GM19351 (cell line): ENCODE measurements at regions not wholly inside any gene's neighbourhood (a gene's known extent, or its start where the extent isn't known, plus 50 kb on each side); places are given as distances from the start of the nearest gene placed in this dataset.
"Not testable (repeated sequence)": the region's sequence is repeated elsewhere in the genome, so short reads cannot be mapped to it uniquely, and the experiment has no call there.

Experiments used
- ATAC-seq: cut with Tn5 transposase; IDR thresholded peaks from one replicate; pipeline ENCODE4 v1.9.1; 2021; ENCODE audit warnings: mild to moderate bottlenecking, moderate library complexity; ENCODE audit not compliant: unreplicated experiment

DNA sequence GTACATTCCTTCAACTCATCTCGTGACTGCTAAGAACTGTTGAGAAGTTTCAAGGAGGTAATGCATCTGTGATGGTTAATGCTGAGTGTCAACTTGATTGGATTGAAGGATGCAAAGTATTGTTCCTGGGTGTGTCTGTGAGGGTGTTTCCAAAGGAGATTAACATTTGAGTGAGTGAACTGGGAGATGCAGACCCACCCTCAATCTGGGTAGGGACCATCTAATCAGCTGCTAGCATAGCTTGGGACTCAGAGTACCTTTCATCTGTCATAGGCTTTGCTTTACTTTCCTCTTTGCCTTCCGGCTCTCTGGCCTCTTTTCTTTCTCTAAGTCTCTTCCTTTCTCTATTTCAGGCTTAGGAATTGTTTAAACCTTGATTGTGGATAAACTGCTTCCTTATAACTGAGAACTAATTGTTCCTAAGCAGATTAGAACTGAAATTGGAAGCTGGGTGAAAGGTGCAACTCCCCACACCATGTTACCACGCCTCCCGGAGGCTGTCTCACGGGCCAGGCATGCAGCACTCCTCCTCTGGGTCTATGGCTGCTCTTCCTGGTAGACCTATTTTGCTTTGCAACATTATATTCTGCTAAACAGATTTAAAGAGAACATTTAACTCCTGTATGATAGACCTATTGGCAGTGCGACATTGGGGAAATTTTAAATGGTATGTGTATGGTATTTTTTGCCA lies 298.2 kb downstream of the CCSER2 start:
- ATAC-seq: no peak

GRCh38 chr10:84632866-84633265 lies 304.5 kb downstream of the CCSER2 start:
- no peak for ATAC-seq

GRCh38 chr10:84634636-84635035 lies 306.2 kb downstream of the CCSER2 start:
- no peak for ATAC-seq

- not testable (repeated sequence) for ATAC-seq
Observed at GRCh38 chr10:84650628-84651027, 322.2 kb downstream of the CCSER2 start.

GRCh38 chr10:84654671-84655070 lies 326.3 kb downstream of the CCSER2 start:
- peak; percentile 81 for ATAC-seq

- ATAC-seq: no peak
Observed at GRCh38 chr10:84659027-84659426, 330.6 kb downstream of the CCSER2 start.

GRCh38 chr10:84659497-84660439 lies 331.4 kb downstream of the CCSER2 start:
- ATAC-seq: no peak

DNA sequence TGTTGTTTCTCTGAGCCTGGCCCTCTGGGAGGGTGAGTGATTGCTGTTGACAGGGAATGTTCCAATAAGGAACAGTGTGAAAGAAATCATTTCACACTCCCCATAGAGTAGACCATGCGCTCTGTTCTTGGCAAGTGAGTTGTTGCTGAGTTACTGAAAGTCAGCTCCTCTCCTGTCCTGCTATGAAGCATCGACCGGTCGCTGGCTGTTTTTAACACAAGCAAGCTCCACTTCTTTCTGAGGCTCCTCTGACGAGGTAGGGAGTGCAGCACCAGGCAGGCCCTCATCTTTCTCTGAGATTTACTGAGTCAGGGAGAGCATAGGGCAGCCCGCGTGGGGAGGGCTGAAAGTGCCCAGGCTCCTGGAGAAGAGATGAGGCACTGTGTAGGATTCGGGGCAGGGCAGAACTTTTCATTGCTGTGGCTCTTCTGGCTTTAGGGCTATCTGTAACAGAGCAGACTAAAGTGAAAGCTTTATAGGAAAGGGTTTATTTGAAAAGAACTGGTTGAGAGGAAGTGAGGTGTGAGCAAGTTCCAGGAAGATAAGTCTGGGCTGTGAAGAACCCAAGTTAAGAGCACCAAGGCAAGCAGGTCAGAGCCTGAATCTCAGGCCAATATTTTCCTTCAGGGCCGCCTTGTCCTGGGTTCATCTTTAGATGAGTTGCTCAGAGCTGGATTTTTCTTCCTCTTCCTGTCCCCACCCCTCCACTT lies 332.2 kb downstream of the CCSER2 start:
- no peak for ATAC-seq

GRCh38 chr10:84665211-84665610 lies 336.8 kb downstream of the CCSER2 start:
- ATAC-seq: no peak

DNA sequence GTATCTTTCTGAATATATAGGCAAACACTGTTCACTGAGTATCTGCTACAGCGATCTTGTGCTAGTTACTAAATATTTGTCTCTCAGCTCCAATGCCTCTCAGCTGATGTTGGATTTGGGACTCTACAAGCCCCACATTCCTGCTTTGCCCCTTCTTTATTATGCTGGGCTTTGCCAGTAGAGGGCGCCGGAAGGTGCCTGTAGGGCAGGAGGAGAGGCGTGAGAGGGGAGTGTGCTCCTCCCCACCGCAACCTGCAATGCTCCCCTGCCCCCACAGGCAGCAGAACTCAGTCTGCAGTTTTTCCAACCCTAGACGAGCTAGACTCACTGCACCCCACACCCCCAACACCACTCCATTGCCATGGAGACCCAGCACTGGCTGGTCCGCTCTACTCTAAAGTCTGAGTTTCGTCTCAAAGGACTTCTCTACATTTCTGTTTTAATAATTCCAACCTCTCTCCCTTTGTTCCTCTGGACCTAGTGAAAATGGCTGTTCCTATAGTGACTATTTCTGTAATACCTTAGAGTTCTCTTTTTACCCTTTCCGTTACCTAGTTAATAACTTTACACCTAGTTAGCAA lies 337.6 kb downstream of the CCSER2 start:
- ATAC-seq: peak; percentile 81

DNA sequence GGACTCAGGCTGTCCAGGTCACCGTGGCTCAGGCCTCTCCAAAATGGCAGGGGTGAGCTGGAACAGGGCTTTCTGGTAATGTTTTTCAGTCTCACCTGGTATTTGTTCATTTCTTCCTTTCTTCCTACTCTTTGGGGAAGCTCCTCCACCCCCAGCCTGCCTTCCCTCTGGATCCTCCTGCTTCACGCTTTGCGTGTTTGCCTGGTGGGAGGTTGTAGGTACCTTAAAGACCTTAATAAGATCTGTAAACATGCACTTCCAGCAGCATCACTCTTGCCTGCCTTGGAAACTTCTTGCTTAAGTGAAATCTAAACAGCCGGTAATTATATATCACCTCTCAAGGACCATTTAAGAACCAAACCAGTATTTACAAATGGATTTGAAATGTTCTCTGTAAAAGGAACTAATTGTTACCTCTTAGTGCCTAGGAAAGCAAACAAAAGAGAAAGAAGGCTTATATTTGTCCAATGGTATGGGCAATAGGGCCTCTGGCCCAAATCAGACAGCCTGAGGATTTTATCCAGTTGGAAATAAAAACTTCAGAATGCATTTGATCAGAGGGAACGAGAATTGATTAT lies 339.9 kb downstream of the CCSER2 start:
- ATAC-seq: no peak

DNA sequence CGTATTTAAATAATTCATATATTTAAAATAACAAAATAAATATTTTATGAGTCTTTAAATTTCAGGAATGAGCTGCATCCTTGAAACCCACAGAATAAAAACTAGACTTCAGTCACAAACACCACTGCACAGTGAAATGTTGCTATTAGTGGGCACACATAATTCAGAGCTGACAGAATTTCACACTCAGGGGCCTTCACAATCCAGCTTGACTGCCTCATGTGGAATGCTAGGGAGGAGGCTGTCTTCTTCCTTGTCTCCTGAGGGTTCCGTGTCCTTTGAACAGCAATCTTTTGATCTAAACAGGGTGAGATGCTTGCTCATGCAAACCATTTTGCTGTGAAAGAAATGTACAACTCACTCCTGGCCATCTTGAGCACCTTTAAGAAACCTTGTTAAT lies 346.7 kb downstream of the CCSER2 start:
- ATAC-seq: no peak

- no peak for ATAC-seq
Observed at GRCh38 chr10:84676536-84676935, 348.1 kb downstream of the CCSER2 start.

GRCh38 chr10:84681781-84682180 lies 353.4 kb downstream of the CCSER2 start:
- no peak for ATAC-seq

DNA sequence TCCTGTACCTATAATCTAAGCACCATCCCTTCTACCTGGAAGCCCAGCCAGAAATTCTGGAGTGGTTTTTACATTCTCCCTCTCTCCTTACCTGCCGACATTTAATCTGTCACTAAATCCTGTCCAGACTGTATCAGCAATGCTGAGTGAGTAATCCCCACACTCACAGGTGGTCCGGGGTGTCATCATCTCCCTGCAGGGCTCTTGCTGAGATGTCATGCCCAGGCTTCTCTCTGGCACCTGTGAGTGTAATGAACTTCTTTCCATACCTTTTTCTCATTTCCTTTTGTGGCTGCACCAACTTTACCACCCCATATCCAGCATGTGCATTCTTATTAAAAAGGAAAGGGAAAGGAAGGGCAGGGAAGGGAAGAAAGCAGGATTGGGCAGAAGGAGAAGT lies 355.2 kb downstream of the CCSER2 start:
- ATAC-seq: no peak

DNA sequence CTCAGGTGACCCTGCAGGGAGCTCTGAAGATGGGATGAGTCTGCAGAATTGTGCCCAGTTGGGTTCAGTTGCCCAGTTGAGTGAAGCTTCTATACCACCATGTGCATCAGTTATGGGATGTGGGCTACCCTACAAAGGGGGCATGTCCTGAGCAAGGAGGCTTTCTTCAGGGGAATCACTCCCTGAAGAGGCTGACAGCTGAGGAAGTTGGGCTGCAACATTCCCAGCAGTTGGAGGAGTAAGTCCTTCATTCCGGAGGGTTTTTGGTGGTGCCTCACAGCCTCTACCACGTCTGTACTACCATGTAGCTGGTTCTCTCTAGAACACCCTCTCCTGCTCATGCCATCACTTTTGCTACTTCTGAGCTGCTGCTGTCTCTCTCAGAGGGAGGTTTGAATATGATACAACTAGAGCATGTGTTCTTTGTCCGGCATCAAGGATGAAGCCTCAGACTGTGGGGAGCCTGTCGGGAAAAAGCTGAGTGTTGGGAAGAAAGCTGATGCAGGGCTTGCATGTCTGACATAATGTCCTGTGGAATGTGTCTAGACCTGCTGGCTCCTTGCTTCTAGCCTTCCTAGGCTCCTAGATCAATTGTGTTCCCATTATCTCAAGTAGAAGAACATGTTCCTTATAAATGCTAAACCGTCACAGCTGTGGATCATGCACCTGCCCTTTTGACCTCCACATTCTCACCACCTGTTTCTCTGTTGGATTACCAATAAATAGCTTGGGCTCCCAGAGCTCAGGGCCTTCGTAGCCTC lies 355.8 kb downstream of the CCSER2 start:
- ATAC-seq: no peak

- no peak for ATAC-seq
Observed at GRCh38 chr10:84685047-84685660, 356.8 kb downstream of the CCSER2 start.

GRCh38 chr10:84693006-84693405 lies 364.6 kb downstream of the CCSER2 start:
- no peak for ATAC-seq

GRCh38 chr10:84695902-84696301 lies 367.5 kb downstream of the CCSER2 start:
- ATAC-seq: no peak

- ATAC-seq: no peak
Observed at GRCh38 chr10:84696610-84697009, 368.2 kb downstream of the CCSER2 start.
